ENCODE measurements at regions not wholly inside any gene's neighbourhood (a gene's known extent, or its start where the extent isn't known, plus 50 kb on each side); places are given as distances from the start of the nearest gene placed in this dataset.

DNA sequence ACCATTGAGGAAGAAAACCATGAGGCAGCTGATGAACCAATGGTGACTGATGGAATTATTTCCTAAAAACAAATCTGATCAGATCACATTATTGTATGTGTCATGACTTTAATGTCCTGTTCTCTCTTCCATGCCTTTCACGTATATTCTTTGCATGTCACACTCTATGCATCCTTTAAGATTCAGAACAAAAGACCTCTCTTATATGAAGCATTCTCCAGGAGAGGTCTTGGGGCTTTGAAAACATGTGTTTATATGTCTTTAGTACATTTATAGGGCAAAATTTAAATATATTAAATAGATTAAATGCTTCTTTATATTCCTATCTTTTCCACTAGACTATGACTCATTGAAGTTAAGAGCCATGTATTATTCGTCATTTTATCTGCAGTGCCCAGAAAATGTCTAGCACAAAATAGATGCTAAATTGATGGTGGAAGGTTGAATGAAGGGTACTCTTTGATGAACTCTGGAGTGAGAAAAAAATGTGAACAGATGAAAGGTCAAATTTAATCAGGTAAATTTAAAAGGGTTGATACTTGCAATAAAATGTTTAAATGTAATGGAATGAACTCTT lies 196.3 kb downstream of the PSAT1 start:
- DNase-seq (ENCODE audit: low read depth, low spot score) = no peak

DNA sequence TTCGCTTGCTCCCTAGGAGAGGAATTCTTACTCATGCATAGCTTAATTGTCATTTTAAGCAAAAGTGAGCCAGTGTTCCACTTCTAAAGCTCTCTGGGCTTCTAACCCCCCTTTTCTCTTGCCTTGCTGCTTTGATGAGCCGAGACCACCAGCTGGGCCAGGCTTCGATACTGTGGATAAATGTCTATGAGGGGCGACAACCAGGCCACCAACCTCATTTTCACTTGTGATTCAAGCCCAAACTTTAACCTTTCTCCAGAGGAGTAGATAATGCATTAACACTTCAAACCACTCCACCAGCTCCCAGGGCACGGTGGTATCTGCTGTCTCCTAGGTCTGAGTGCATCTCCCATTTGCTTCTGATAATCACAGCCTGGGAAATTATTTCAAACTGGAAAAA lies 205.6 kb downstream of the PSAT1 start:
- DNase-seq (ENCODE audit: low read depth, low spot score) = no peak

DNA sequence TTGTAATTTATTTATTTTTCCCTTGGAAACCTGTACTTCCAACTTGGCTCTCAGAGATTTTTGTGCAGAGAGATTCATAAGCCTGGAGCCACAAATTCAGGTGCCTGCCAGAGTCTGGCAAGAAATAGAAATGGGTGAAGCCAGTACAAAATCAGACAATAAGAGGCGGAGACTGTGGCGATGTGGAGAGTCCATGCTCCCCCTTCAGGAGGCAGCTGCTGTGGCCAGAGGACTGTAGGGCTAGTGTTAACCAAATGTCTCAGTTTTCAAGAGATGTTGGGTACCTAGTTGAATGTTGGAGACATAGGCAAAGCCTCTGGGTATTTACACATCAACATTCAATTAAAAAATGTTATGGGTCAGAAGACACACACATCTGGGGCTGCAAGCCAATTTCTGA lies 208.6 kb downstream of the PSAT1 start:
- no peak for DNase-seq (ENCODE audit: low read depth, low spot score)

DNA sequence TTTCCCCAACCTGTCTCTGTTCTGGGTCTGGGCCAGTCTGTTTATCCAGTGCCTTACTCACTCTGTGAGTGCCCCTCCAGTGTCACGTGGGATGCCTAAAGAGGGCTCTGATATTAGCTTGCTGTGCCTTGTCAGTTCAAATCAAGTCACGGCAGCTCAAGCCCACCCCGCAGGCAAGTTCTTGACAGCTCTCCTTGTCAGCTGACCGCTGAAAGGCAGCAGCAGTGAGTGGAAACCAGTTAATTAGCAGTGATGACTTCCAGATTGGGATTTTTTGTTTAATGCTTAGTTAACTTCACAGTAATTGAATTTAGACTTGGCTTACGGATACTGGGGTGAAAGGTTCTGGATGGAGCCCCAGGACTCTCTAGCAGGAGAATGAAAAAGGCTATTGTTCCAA lies 210.1 kb downstream of the PSAT1 start:
- no peak for DNase-seq (ENCODE audit: low read depth, low spot score)

DNA sequence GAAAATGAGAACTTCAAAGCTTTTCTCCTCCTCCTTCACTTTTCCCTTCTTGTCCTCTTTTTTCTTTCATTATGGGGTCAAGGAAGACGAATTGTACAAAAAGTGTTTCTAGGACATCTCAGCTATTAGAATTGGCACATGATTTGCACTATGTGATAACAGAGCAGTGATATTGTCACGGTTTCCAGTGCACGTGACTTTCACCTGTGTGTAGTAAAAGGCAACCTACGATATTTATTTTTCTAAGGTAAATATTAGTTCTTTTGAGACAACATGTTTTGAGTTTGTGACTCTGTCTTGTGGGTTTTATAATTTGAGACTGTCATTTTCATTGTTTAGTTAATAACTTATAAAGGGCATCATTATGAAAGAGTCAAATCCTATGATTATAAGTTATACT lies 213.1 kb downstream of the PSAT1 start:
- DNase-seq (ENCODE audit: low read depth, low spot score) = no peak

DNA sequence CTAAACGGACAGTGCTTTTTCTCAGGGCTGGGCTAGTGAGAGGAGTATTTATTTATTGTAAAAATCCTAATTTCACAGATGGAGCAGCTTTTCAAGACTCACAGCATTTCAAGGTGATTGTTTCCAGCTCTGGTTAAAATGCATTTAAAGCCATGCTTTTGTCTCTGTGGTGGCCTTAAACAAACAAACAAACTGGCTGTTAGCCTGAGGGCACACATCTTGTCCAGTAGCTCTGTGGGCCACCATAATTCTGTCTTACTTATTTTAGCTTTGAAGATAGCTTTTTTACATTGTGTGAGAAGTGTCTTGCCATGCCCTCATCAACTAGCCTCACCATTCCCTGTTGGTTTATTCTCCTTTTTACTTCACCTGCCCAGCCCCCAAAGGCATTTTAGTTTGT lies 218.2 kb downstream of the PSAT1 start:
- DNase-seq (ENCODE audit: low read depth, low spot score) = no peak

DNA sequence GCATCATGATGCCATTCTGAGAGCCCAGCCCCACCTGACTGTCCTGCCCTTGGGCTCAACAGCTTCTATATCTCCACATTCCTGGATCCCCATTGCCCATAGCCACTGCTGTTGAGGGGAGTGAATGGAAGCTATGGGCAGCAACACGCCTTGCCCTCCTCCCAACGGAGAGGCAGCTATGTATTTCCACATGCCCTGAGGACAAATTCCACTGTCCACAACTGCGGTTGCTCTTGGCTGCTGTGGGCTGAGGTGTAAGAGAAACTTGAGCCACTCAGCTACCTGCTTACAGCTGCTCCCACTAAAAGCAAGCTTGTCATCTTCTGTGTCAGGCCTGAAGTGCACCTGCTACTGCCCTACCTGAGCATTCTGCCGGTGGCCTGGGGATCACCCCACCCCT lies 222.9 kb downstream of the PSAT1 start:
- DNase-seq (ENCODE audit: low read depth, low spot score) = no peak

DNA sequence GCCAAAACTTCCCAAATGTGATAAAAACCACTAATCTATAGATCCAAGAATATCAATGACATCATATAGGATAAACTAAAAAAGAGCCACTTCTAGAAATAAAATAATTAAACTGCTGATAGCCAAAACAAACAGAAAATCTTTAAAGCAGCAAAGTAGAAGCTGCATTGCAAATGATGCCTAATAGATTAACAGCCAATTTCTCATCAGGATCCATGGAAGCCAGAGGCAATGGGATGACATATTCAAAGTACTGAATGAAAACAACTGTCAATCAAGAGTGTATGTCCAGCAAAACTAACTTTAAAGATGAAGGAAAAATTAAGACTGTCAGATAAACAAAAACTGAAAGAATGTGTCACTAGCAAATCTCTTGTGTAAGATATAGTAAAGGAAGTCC lies 224.8 kb downstream of the PSAT1 start:
- no peak for DNase-seq (ENCODE audit: low read depth, low spot score)

DNA sequence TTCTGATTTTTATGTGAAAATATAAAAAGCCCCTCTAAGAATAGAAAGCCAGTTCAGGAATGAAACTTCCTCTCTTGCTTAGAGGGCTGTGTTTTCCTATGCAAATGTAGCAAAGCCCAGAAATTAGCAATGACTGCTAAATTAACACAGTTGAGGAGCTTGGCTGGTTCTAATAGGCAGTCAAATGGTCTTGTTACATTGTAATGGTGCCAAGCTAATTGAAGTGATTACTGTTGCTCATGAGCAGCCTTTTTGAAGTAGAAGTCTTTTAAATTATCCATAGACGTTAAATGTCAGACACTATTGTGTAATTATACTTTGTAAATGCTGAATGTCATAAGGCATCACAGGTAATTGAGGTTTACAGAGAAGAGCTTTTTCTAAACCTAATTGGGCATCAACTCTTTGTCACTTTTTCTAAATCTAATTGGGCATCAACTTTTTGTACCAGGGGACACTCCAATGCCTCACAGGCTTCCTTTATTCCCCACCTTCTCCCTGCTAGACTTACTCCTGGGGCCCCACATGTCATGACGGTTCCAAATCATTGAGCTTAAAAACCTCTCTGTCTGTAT lies 229.1 kb downstream of the PSAT1 start:
- DNase-seq (ENCODE audit: low read depth, low spot score) = no peak

DNA sequence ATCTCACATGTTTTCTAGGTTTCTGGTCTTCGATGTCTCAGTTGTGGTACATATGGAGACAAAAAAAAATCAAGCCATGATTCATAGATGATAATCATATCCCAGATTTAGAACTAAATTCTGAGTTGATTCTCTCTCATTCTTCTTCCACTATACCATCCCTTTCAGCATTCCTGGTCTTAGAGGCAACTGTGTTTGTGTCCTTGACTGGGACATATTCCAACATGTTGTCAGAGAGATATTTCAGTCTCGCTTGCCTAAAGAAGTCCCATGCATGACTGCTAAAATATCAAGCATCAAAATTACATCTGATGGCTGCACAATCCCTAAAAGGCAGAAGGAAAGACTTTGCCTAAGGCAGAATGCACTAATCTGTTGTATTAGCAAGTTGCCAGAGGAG lies 236.6 kb downstream of the PSAT1 start:
- no peak for DNase-seq (ENCODE audit: low read depth, low spot score)

DNA sequence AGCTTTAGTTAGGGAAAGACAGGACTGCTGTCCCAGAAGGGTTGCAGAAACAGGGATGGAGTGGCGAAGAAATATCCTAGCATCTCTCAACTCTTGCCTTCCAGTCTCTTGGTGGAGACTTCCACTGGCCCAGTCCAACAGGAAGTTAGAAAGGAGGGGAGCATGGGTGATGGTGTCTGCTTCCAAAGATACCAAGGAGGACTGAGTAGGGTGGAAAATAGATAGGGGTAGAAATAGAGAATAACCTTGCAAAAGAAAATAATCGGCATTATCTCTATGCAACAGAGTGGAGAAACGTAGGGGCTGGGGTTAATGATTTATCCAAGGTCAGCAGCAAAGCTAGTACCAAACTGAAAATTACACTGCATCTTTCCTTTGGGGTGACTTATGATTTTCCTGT lies 242.3 kb downstream of the PSAT1 start:
- no peak for DNase-seq (ENCODE audit: low read depth, low spot score)

DNA sequence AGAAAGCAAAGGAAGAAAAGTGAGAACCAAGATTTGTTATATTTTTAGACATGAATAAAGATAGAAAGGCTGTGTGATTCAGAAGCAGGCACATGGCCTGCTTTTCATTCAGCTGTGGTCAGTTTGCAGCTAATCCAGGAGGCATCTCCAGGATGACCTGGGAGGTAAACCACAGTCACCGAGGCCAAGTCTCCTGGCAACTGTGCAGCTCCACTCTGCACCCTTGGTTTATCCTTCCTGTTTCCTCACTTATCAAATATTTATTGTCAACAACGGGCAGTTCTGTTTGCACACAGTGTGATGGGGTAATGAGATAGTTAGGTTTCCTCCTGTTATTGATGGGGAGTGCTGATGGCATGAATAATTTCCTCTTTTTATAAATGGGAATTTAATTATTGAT lies 243.0 kb downstream of the PSAT1 start:
- no peak for DNase-seq (ENCODE audit: low read depth, low spot score)

DNA sequence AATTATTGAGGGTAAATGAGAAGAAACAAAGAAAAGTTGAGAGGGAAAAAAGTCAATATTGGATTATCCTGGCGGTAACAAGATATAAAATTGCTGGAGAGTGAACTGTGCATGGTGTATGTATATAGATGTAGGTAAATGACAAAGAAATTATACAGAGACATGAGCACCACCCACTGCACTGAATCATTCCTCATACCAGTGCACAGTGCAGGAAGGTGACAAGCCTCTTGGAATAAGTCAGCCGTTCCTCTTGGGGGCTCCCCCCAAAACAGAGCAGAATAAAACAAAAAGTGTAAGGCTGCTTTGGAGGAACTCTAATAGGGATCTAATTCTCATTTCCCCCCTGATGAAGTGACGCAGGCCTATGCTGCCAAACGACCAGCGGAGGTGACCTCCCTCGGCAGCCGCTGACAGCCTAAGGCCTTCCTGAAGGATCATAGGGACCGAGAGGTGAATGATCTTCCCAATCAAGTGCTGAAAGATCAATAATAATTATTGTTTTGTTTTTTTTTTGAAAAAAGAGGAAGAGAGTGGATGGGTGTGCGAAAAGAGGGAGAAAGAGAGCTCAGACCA lies 245.0 kb downstream of the PSAT1 start:
- DNase-seq (ENCODE audit: low read depth, low spot score) = no peak

DNA sequence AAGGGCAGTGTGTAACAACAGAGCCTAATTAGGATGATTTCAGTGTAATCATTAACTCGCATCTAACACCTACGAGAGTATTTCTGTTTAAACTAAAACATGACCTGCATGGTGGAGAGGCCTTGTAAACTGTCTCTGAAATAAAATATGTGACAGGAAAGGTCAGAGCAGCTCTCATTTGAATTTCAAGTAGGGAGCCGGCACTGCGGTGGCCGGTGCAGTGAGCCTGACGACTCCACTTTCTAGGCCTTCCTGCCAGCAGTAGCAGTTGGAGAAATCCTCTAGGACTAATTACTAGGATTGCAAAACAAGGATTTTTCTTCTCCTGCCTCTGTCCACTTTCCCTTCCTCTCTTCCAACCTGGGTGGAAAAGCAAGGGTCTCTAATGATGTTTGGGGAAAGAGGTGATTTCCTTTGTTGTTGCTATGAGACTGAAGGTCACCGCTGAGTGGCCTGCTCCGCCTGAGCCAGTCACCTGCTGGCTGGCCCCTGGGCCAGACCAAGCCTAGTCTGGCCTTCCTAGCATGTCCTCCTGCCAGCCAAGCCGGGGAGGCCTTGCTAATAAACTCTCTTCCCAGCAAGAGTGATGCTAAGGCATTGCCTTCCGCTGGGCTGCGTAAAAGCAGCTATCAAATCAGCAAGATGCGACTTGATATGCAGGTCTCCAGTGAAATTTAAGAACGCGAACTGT lies 245.7 kb downstream of the PSAT1 start:
- DNase-seq (ENCODE audit: low read depth, low spot score) = no peak

DNA sequence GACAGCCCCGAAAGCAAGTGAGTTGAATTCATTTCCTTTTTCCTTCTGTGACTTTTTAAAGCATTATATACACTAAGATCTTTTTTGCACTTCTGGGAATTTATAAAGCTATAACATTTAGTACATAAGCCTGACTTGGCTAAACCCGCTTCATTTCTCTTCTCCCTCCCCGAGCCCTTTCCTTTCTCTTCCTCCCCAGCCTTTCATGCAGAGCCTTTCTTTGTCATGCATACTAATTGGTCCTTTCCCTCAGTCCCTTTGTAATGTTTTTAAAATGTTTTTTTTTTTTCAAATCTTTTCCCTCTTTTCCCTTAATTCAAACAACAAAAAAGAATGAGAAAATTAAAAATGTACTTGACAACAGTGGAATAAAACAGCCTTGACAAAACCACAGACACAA lies 246.4 kb downstream of the PSAT1 start:
- no peak for DNase-seq (ENCODE audit: low read depth, low spot score)

DNA sequence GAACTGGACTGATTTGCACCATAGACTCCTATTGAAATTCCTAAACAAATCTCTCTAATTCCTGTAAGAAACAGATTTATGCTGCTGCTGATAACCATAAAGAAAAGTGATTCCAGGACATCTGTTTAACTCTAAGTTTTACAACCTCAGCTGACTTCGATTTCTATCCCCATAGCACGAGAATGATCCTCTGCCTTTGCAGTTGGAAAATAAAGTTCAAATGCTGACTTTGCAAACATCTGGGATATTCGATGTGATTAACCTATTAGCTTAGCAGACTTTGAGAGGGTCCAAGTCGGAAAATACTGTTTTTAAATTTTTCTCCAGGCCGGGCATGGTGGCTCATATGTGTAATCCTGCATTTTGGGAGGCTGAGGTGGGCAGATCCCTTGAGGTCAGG lies 247.3 kb downstream of the PSAT1 start:
- no peak for DNase-seq (ENCODE audit: low read depth, low spot score)

DNA sequence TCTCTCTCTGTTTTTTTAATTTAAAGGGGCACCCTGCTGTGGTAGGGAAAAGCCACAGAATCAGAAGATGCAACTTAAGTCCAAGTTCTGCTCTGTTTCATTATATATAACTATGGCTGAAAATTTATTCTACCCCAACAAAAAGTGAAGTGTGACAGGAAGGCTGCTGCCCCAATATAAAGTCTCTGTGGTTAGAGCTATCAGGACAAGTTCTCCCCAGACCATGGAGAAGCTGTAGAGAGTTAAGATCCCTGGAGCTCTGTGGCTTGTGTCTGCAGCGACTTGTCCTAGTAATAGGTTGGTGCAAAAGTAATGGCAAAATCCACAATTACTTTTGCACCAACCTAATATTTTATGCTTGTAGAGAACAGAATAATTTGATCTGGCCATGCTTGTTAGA lies 250.9 kb downstream of the PSAT1 start:
- no peak for DNase-seq (ENCODE audit: low read depth, low spot score)

DNA sequence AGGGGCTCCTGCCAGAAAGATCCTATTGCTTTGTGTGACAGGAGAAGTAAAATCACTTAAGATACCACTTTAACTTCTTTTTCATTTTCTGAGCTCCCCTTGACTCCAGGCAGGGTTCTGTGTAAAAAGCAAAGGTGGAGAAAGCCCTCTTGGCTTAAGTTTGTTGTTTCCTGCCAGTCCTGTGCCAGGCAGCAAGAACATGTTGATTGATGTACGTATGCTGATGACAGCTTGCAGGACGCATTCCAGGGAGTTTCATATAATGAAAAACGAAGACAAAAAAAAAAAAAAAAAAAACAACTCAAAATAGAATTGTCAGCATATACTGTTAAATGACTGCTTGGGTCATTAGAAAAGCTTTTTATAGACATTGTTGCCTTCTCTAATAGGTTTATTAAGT lies 251.7 kb downstream of the PSAT1 start:
- DNase-seq (ENCODE audit: low read depth, low spot score) = no peak

DNA sequence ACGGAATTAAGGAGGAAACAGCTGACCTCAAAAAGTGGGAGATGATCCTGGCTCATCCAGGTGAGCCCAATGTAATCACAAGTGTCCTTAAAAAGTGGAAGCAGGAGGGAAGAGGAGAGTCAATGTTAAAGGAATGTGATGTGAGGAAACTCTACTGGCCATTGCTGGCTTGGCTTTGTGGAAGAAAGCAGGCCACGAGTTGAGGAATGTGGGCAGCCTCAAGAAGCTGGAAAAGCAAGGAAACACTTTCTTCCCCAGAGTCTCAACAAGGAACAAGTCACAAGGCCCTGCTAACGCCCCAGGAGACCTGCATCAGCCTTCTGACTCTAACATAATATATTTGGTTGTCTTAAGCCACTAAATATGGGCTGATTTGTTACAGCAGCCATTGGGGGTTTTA lies 252.8 kb downstream of the PSAT1 start:
- DNase-seq (ENCODE audit: low read depth, low spot score) = no peak

DNA sequence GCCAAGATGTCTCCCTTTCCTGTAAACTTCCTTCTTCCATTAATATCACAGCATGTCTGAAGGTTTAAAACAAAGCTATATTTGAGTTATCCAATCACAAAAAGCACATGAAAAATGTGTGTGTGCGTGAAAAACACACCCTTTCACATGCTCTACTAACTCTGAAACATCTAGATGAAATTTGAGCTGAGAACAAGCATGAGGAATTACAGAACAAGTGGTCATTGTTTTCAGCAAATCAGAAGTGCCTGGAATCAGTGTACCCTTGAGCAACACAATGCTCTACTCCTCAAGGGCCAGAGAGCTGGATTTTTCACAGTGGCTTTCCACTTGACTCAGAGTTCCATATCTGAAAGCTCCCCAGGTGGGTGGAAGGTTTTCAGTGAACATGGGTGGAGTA lies 255.9 kb downstream of the PSAT1 start:
- DNase-seq (ENCODE audit: low read depth, low spot score) = no peak

DNA sequence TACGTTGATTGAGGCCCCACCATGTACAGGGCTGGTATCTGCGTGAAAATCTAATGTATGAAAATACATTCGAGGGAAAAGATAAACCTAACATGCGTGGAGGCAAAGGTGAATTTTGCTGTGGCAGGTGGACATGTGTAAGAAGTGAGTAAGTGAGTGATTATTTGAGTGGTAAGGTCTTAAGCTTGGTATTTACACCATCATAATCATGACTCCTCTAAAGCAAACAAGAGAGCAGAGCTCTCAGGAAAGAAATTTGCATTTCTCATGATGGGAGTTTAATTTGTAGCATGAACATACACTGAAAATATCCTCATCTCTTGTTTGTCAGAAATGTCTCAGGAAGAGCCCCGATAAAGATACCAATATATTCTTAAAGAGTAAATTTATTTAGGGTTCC lies 260.6 kb downstream of the PSAT1 start:
- no peak for DNase-seq (ENCODE audit: low read depth, low spot score)

DNA sequence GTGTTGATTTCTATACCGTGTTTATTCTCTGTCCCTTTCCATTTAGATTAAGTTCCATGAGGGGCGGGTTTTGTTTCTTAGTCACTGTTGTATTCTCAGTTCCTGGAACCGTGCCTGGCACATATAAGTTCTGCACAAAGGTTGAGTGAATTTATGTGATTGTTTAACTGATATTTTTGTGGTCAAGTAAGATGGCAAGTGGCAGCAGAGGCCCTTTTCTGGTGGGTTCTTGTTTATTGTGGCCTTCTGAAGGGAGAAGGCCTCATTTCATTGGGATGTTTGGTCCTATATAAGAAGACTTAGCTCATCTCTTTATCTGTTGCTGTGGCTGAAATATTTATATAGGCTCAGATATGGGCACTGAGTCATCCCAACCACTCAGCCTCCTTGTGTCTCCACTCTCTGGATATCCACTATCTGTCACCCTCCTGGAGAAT lies 262.5 kb downstream of the PSAT1 start:
- DNase-seq (ENCODE audit: low read depth, low spot score) = no peak

DNA sequence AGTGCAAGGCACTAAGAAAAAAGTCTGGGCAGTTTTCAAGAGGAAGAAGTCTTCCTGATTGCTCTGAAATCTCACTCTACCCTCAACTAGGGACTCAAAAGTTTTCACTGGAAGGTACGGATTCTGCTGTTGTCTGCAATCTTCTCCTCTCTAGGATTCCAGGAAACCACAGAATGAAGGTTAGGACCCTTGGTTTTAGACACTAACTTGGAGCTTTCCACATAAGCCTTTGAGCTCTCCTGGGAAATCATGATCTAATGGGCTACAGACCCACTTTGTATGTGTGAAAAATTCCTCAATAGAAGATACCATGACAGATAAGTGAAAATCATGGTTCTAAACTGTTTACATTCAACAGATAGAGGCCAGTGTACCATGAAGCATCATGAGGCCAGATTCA lies 265.1 kb downstream of the PSAT1 start:
- no peak for DNase-seq (ENCODE audit: low read depth, low spot score)
